H9 (cell line): ENCODE measurements at regions not wholly inside any gene's neighbourhood (a gene's known extent, or its start where the extent isn't known, plus 50 kb on each side); places are given as distances from the start of the nearest gene placed in this dataset.

Source experiments
- DNase-seq: peaks from one replicate; pipeline ENCODE4 v3.0.0-alpha.2; 2017
- H2AFZ ChIP-seq: one replicate; pipeline ENCODE4 v1.6.1; 2013; ENCODE audit warnings: mild to moderate bottlenecking, low read length, control low read depth, moderate library complexity
- H2AK5ac ChIP-seq: 2 replicates; pipeline ENCODE4 v1.6.1; 2013; ENCODE audit warnings: low read length, control low read depth, mixed read lengths; ENCODE audit not compliant: insufficient read length
- H2BK120ac ChIP-seq: one replicate; pipeline ENCODE4 v1.6.1; 2013; ENCODE audit warnings: low read depth, mild to moderate bottlenecking, low read length, control low read depth, inconsistent platforms; ENCODE audit not compliant: poor library complexity, severe bottlenecking
- H2BK12ac ChIP-seq: 2 replicates; pipeline ENCODE4 v1.6.1; 2013; ENCODE audit warnings: low read length, control low read depth, mixed read lengths, low read depth; ENCODE audit not compliant: insufficient read length
- H2BK15ac ChIP-seq: 2 replicates; pipeline ENCODE4 v1.6.1; 2013; ENCODE audit warnings: low read depth, low read length, control low read depth
- H2BK20ac ChIP-seq: one replicate; pipeline ENCODE4 v1.6.1; 2013; ENCODE audit warnings: low read depth, mild to moderate bottlenecking, low read length, control low read depth, inconsistent platforms; ENCODE audit not compliant: poor library complexity, severe bottlenecking
- H2BK5ac ChIP-seq: 2 replicates; pipeline ENCODE4 v1.6.1; 2013; ENCODE audit warnings: low read length, control low read depth, mixed read lengths; ENCODE audit not compliant: insufficient read length
- H3K14ac ChIP-seq: 2 replicates; pipeline ENCODE4 v1.6.1; 2013; ENCODE audit warnings: low read length, control low read depth; ENCODE audit not compliant: insufficient read depth
- H3K18ac ChIP-seq: 2 replicates; pipeline ENCODE4 v1.6.1; 2013; ENCODE audit warnings: low read depth, mild to moderate bottlenecking, mixed read lengths, low read length, control low read depth; ENCODE audit not compliant: insufficient read length
- H3K23ac ChIP-seq: 2 replicates; pipeline ENCODE4 v1.6.1; 2013; ENCODE audit warnings: low read length, control low read depth, mixed read lengths, low read depth; ENCODE audit not compliant: insufficient read length
- H3K23me2 ChIP-seq: 2 replicates; pipeline ENCODE4 v1.6.1; 2013; ENCODE audit warnings: low read depth, mild to moderate bottlenecking, mixed read lengths, low read length, control low read depth; ENCODE audit not compliant: insufficient read length, poor library complexity, severe bottlenecking
- H3K27ac ChIP-seq: 2 replicates; pipeline ENCODE4 v1.5.1; 2013; ENCODE audit warnings: low read length, control low read depth, mixed read lengths, low read depth; ENCODE audit not compliant: insufficient read length
- H3K27me3 ChIP-seq: 2 replicates; pipeline ENCODE4 v1.6.1; 2013; ENCODE audit warnings: low read length, control low read depth, inconsistent platforms; ENCODE audit not compliant: insufficient read depth
- H3K4ac ChIP-seq: 2 replicates; pipeline ENCODE4 v1.6.1; 2013; ENCODE audit warnings: low read depth, mild to moderate bottlenecking, control low read depth, inconsistent platforms, low read length, moderate library complexity
- H3K4me1 ChIP-seq: 2 replicates; pipeline ENCODE4 v1.6.1; 2013; ENCODE audit warnings: low read length, control low read depth, inconsistent platforms; ENCODE audit not compliant: insufficient read depth
- H3K4me2 ChIP-seq: 2 replicates; pipeline ENCODE4 v1.6.1; 2013; ENCODE audit warnings: low read length, control low read depth, mixed read lengths; ENCODE audit not compliant: insufficient read length, insufficient read depth
- H3K56ac ChIP-seq: 2 replicates; pipeline ENCODE4 v1.6.1; 2013; ENCODE audit warnings: low read depth, mild to moderate bottlenecking, mixed read lengths, low read length, control low read depth; ENCODE audit not compliant: insufficient read length
- H3K79me1 ChIP-seq: 2 replicates; pipeline ENCODE4 v1.6.1; 2013; ENCODE audit warnings: low read depth, mild to moderate bottlenecking, moderate library complexity, low read length, control low read depth, inconsistent platforms; ENCODE audit not compliant: insufficient read depth, poor library complexity, severe bottlenecking
- H3K79me2 ChIP-seq: 2 replicates; pipeline ENCODE4 v1.6.1; 2013; ENCODE audit warnings: low read length, control low read depth, inconsistent platforms; ENCODE audit not compliant: insufficient read depth
- H3K9ac ChIP-seq: 2 replicates; pipeline ENCODE4 v1.6.1; 2013; ENCODE audit warnings: low read length, control low read depth, mixed read lengths; ENCODE audit not compliant: insufficient read length; ENCODE audit errors: extremely low read depth
- H3K9me3 ChIP-seq: one replicate; pipeline ENCODE4 v1.6.1; 2013; ENCODE audit warnings: low read depth, low read length, inconsistent platforms; ENCODE audit not compliant: control insufficient read depth
- H3T11ph ChIP-seq: one replicate; pipeline ENCODE4 v1.6.1; 2013; ENCODE audit warnings: mild to moderate bottlenecking, low read length, control low read depth, inconsistent platforms
- H4K20me1 ChIP-seq: one replicate; pipeline ENCODE4 v1.6.1; 2013; ENCODE audit not compliant: control insufficient read depth, insufficient read length, insufficient read depth
- H4K5ac ChIP-seq: 2 replicates; pipeline ENCODE4 v1.6.1; 2013; ENCODE audit warnings: low read depth, mild to moderate bottlenecking, mixed read lengths, low read length, control low read depth; ENCODE audit not compliant: insufficient read length
- H4K8ac ChIP-seq: replicated peaks from 2 replicates; pipeline ENCODE4 v1.6.1; 2013; ENCODE audit warnings: low read length, control low read depth, mixed read lengths, low read depth; ENCODE audit not compliant: insufficient read length
- H4K91ac ChIP-seq: 2 replicates; pipeline ENCODE4 v1.6.1; 2013; ENCODE audit warnings: low read depth, mild to moderate bottlenecking, moderate library complexity, mixed read lengths, low read length, control low read depth; ENCODE audit not compliant: insufficient read length
- H3K27ac Mint-ChIP-seq, 3 experiments: 2 replicates in 2 of 3; 3 replicates in 1 of 3; pipeline ENCODE4 v1.8.0; 2020 to 2021; ENCODE audit warnings: mixed read lengths in 3 of 3, mild to moderate bottlenecking in 1 of 3, moderate library complexity in 1 of 3
- H3K27me3 Mint-ChIP-seq: 2 replicates; pipeline ENCODE4 v1.8.0; 2021; ENCODE audit warnings: low read depth, mild to moderate bottlenecking, moderate library complexity, mixed read lengths
- H3K36me3 Mint-ChIP-seq, 3 experiments: 2 replicates in 2 of 3; 3 replicates in 1 of 3; pipeline ENCODE4 v1.8.0; 2020 to 2021; ENCODE audit warnings: low read depth in 3 of 3, mixed read lengths in 3 of 3; ENCODE audit not compliant: insufficient read depth in 1 of 3
- H3K4me1 Mint-ChIP-seq, 2 experiments: 2 replicates each; pipeline ENCODE4 v1.8.0; 2020; ENCODE audit warnings: mixed read lengths in 2 of 2
- H3K4me3 Mint-ChIP-seq, 2 experiments: 2 replicates in 1 of 2; 3 replicates in 1 of 2; pipeline ENCODE4 v1.8.0; 2020 to 2021; ENCODE audit warnings: mild to moderate bottlenecking in 2 of 2, mixed read lengths in 2 of 2, moderate library complexity in 1 of 2
- H3K9me3 Mint-ChIP-seq, 2 experiments: 2 replicates in 1 of 2; 3 replicates in 1 of 2; pipeline ENCODE4 v1.8.0; 2020; ENCODE audit warnings: mild to moderate bottlenecking in 2 of 2, mixed read lengths in 2 of 2, moderate library complexity in 1 of 2
- WGBS: extraction: QIAGEN DNeasy Blood & Tissue Kit; methylation state at CpG from one replicate; pipeline ENCODE4 v1.1.7; 2013; ENCODE audit warnings: missing lambda C conversion rate, low lambda C conversion rate, mixed read lengths; ENCODE audit not compliant: insufficient read length; ENCODE audit errors: extremely low coverage; 5-methylcytosine and 5-hydroxymethylcytosine counted together
- TF ChIP-seq, protein P1 (sequence below): fragments of 200-600 bp; sonication (generic); conservative IDR thresholded peaks from 3 replicates; pipeline ENCODE4 v1.8.0; 2021; ENCODE audit warnings: antibody characterized with exemption, mild to moderate bottlenecking

GRCh38 chr2:125711075-125711474 is 944.9 kb upstream of the GYPC start:
- no peak overlapping the region for H2BK5ac ChIP-seq
- no peaks in the 10 kb centered on the region for H4K20me1 ChIP-seq
- Mint-ChIP-seq H3K4me1 (peaks cover 0 to 11% of the 10 kb centered on the region in 2 experiments; a peak in 1 of 4 replicates), H3K9me3 (no peaks in the 10 kb centered on the region; a peak in 1 of 5 replicates), H3K27ac (no peak overlapping the region), H3K4me3 (no peak overlapping the region), H3K27me3 (no peaks in the 10 kb centered on the region), H3K36me3 (no peaks in the 10 kb centered on the region; a peak in 1 of 7 replicates)
- H3K4me2 ChIP-seq = no peak overlapping the region
- no peak overlapping the region for H2AK5ac ChIP-seq
- no CpG with 5 or more reads among the region's 1 CpG for WGBS
- no peak overlapping the region for H4K8ac ChIP-seq
- no peaks in the 10 kb centered on the region for H3K79me1 ChIP-seq
- no peak overlapping the region for H3K4ac ChIP-seq
- H3K9ac ChIP-seq = no peak overlapping the region
- H3K79me2 ChIP-seq = no peaks in the 10 kb centered on the region
- TF ChIP-seq, protein P1, sequence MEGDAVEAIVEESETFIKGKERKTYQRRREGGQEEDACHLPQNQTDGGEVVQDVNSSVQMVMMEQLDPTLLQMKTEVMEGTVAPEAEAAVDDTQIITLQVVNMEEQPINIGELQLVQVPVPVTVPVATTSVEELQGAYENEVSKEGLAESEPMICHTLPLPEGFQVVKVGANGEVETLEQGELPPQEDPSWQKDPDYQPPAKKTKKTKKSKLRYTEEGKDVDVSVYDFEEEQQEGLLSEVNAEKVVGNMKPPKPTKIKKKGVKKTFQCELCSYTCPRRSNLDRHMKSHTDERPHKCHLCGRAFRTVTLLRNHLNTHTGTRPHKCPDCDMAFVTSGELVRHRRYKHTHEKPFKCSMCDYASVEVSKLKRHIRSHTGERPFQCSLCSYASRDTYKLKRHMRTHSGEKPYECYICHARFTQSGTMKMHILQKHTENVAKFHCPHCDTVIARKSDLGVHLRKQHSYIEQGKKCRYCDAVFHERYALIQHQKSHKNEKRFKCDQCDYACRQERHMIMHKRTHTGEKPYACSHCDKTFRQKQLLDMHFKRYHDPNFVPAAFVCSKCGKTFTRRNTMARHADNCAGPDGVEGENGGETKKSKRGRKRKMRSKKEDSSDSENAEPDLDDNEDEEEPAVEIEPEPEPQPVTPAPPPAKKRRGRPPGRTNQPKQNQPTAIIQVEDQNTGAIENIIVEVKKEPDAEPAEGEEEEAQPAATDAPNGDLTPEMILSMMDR = no peak
- H3K23me2 ChIP-seq = no peaks in the 10 kb centered on the region
- H2BK12ac ChIP-seq = no peak overlapping the region
- H2AFZ ChIP-seq = no peak overlapping the region
- H3K9me3 ChIP-seq = no peaks in the 10 kb centered on the region
- H2BK120ac ChIP-seq = no peak overlapping the region
- no peak overlapping the region for H4K91ac ChIP-seq
- no peak overlapping the region for H3K23ac ChIP-seq
- no peak for DNase-seq
- no peaks in the 10 kb centered on the region for H3K4me1 ChIP-seq
- H3K27me3 ChIP-seq = no peaks in the 10 kb centered on the region
- H3K18ac ChIP-seq = no peak overlapping the region
- H3K14ac ChIP-seq = no peak overlapping the region
- no peak overlapping the region for H3K56ac ChIP-seq
- no peak overlapping the region for H2BK15ac ChIP-seq
- no peak overlapping the region for H2BK20ac ChIP-seq
- H3T11ph ChIP-seq = no peak overlapping the region
- no peak overlapping the region for H3K27ac ChIP-seq
- H4K5ac ChIP-seq = no peak overlapping the region
